Stimulated activated CD4-positive, alpha-beta T cell treated with anti-CD3 and anti-CD28 coated beads, Interleukin-12 subunit alpha, Interleukin-12 subunit beta, amount 100 ng/mL, for 24 hours (primary cell): ENCODE measurements at regions not wholly inside any gene's neighbourhood (a gene's known extent, or its start where the extent isn't known, plus 50 kb on each side); places are given as distances from the start of the nearest gene placed in this dataset.

Experiments
- DNase-seq, 2 experiments: peaks; one replicate each; pipeline ENCODE4 v3.0.0-alpha.2; 2020; ENCODE audit warnings: low read depth in 2 of 2

DNA sequence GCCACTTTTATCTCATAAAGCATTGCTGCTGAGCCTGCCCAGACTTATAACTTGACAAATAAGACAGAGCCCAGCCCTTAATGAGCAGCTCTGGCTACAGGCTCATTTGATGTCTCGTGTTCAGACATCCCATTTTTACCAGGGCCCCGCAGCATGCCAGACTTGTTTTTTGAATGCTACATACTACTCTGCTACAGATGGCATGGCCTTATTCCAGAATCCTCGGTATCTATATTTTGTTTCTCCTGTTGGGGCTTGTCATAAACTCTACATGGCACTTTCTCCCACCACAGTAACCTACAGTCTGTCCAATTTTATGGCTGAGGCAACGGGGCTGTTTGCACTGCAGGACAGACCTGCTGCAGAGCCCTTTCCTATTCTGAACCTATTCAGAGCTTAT, 179.0 kb upstream of the DDX18 start:
- DNase-seq, result no peak

- DNase-seq, result no peak
These were observed 175.1 kb upstream of the DDX18 start for GRCh38 chr2:117639401-117639800.

- no peak for DNase-seq
These were observed 170.1 kb upstream of the DDX18 start for GRCh38 chr2:117644403-117644802.

DNA sequence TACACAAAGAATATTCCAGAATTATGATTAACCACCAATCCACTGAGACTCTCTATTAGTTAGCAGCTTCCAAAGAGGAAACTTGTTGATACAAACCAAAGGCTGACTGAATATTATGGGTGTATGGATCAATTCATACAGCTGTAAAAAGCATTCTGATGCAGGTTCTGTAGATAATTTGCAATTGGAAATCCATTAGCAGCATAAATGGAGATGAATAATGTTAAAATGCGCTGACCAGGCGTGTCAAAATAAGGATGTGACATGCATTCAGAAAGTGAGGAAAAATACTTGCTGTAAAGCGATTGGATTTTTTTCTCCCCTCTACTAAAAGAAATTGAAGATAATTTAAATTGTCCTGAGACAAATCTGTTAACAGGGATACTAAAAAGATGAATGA, 169.0 kb upstream of the DDX18 start:
- DNase-seq, result no peak

DNA sequence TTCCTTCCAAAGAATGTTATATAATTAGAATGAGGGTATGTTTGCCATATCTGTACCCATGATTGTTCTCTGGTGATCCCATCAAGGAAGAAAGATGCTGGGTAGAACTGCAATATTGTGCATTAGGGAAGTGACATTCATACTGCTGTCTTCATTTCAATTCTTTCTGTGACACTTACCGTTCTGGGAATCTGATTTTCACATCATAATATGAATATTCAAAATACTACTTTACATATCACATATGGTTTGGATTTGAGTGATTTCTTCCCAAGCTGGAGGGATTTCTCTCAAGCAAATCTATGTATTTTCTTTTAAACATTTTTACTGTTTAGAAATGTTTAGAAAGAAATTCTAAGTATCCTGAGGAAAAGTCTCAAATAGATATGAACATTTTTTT, 168.4 kb upstream of the DDX18 start:
- DNase-seq, result no peak

DNA sequence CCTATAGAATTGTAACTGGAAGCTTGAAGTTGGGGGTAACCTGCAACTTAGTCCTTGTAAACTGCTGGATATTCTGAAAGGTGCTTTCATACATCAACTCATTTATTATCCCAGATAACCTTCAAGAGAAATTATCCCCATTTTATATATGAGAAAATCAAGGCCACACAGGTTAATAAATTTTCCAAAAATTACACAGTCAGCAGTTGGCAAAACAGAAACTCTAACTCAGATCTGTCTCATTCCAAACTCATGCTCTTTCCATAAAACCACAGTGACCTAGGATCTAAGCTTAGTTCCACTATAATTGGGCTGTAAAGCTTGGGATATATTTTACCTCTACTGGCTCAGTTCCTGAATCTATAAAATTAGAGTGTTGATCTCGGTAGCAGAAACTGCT, 167.6 kb upstream of the DDX18 start:
- no peak for DNase-seq

GRCh38 chr2:117656546-117656945, 157.9 kb upstream of the DDX18 start:
- no peak for DNase-seq

GRCh38 chr2:117661619-117662018, 152.9 kb upstream of the DDX18 start:
- no peak for DNase-seq

- DNase-seq, result no peak
These were observed 140.3 kb upstream of the DDX18 start for GRCh38 chr2:117674172-117674571.

GRCh38 chr2:117679952-117680351, 134.5 kb upstream of the DDX18 start:
- no peak for DNase-seq

GRCh38 chr2:117684919-117685318, 129.6 kb upstream of the DDX18 start:
- no peak for DNase-seq

DNA sequence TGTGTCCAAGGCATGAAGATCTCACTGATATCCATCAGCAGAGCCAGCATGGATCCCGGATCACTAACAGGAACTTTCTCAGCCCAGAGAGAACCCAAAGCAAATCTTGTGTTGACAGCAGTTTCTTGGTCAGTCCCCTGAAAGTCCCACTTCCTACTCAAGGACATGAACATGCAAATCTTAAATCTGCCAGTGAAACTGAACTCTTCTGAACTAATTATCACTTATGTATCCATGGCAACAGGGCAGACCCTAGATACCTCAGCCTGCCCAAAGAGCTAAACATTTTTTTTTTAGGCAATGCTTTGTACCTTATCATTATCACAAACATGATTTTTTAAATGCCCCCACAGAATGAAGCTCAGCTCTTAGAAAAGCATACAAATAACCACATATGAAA, 127.8 kb upstream of the DDX18 start:
- no peak for DNase-seq

DNA sequence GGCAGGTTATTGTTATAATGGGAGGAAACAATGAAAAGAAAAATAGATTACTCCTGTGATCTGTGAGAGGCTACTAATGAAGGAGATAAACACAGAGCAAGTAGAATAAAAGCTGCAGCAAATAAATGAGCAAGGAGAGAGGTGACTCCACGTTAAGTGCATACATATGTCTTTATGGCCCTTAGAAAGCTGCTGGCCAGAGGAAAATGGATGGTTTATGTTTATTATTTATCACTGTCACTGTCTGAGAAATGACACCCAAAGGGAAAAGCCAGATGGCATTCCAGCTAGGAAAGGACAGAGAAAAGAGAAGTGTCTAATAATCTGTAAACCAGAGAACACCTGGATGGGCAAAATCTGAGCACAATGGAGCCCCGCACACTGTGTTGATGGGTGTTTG, 122.9 kb upstream of the DDX18 start:
- DNase-seq, result no peak

DNA sequence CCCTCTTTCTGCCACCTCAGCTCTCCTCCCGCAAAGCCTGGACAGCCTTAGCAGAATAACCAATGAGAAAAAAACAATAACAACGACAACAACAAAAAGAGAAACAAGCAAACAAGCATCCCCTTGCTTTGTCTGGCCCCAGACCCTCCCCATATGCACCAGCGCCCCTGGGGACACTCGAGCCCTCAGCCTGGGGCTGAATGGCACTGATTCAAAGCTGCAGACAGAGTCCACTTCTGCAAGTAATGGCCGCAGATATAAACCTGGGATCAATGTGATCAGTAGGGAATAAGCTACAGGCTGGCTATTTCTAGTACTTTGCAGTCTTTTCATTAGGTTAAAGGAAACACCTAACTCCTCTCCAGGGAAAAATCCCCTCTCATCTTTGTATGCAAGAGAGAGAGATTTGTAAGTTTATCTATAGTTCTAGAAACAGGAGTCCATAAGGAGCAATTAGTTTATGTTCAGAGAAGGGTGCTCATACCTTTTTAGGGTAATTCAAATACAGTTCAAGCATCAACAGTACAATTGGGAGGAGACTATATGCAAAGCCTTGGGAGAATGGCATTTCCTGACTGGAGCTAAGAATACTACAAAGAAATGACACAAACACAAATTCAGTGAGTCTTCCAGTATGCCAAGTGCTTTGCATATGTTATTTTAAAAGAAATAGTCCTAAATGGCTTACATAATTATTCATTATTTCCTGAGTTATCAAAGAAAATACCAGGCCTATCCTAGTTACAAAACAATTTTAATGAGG, 122.3 kb upstream of the DDX18 start:
- no peak for DNase-seq

DNA sequence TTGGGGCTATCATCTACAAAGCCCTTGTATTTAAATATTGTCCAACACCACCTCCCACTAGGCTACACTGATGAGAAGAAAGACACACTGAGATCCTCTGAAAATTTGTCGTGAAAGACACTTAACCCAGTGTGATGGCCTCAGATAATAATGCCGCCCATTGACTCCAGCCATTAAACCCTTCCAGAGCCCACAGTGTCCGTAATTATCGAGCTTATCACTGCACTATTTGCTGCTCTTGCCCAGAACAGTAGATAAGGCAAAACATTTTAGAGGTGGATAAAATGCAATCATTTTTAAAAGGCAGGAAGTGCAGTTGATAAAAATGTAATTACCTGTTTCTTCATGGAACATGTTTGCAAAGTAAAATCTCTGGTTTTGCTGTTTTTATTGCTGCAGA, 121.3 kb upstream of the DDX18 start:
- DNase-seq, result no peak

- no peak for DNase-seq
These were observed 120.8 kb upstream of the DDX18 start for GRCh38 chr2:117693651-117694050.

DNA sequence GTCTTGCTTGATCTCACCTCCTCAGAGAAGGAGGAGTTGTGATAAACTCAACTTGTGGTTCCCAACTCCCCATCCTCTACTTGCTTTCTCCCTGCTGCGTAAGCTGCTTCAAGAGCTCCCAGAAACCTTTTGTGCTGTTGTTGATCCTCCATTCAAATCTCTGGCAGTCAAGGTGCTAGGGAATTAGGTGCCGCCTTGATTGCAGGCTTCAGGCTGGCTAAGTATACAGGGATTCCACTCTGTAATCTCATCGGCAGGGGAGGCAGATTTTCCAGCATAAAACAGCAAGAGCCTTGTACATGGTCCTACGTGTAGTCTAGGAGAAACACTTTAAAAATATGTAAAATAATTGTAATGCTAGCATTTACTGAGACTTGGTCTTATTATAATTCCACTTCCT, 116.2 kb upstream of the DDX18 start:
- DNase-seq, result no peak

- DNase-seq, result no peak
These were observed 115.7 kb upstream of the DDX18 start for GRCh38 chr2:117698819-117699218.

GRCh38 chr2:117700471-117700870, 114.0 kb upstream of the DDX18 start:
- no peak for DNase-seq

DNA sequence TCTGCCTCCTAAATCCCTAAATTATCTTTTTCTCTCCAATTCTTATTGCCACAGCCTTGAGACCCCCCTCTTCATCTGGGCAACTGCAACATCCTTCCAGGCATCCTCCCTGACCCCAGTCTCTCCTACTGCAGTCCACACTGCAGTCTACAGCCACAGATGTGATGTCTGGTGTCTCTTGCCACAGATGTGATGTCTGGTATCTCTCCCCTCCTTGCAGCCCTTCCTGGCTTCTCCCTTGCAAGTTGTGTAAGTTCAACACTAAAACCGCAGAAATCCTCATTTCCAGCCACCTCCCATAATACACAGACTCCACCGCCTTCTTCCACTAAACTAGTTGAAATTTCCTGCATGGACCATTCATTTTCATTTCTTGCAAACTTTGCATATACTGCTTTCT, 113.1 kb upstream of the DDX18 start:
- DNase-seq, result no peak

- no peak for DNase-seq
These were observed 112.4 kb upstream of the DDX18 start for GRCh38 chr2:117702098-117702497.

GRCh38 chr2:117703858-117704257, 110.6 kb upstream of the DDX18 start:
- DNase-seq, result no peak

GRCh38 chr2:117704818-117705217, 109.7 kb upstream of the DDX18 start:
- DNase-seq, result no peak

DNA sequence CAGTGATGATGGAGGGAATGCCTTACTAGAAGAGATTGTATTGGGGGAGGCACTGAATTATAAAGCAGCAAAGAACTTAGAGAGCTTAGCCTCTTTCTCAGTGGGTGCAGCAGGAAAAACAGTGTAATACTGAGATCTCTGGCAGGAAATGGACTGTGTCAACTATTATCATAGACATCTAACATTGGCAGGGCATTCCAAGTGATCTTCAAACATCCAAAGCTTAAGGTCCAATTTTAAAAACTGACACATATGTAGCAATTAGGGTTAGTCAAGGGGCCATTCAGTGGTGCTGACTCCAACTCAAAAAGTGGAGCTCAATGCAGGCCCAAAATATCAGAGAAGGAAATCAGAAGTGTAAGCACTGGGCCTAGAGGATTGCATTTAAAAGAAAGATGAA, 106.6 kb upstream of the DDX18 start:
- DNase-seq, result no peak
